HEK293 (cell line): ENCODE measurements at regions not wholly inside any gene's neighbourhood (a gene's known extent, or its start where the extent isn't known, plus 50 kb on each side); places are given as distances from the start of the nearest gene placed in this dataset.

Experiments used
- CTCF ChIA-PET: fragments of 350-600 bp; formaldehyde crosslinking; extraction: SDS; loops from one replicate; lab custom pipeline; 2021; ENCODE audit warnings: antibody characterized with exemption; lab: Yijun Ruan, JAX
- POLR2A ChIA-PET: fragments of 300-600 bp; formaldehyde crosslinking; extraction: SDS; loops from one replicate; lab custom pipeline; 2020; ENCODE audit warnings: antibody characterized with exemption, inconsistent platforms; lab: Yijun Ruan, JAX
- H3K27ac ChIP-seq: fragments of 200-500 bp; sonication (Bioruptor generic); 2 replicates; pipeline ENCODE4 v1.5.1; 2014; ENCODE audit warnings: low read depth, low read length, control low read depth, inconsistent platforms; ENCODE audit errors: extremely low read depth
- H3K36me3 ChIP-seq, 2 experiments: fragments of 200-500 bp in 1 of 2; sonication (Bioruptor generic) in 1 of 2; 1 replicate in 1 of 2; 2 replicates in 1 of 2; pipeline ENCODE4 v1.5.1; 2014 to 2017; ENCODE audit warnings: inconsistent platforms in 2 of 2, low read length in 2 of 2; ENCODE audit not compliant: control insufficient read depth in 2 of 2, insufficient read depth in 1 of 2
- H3K4me1 ChIP-seq: fragments of 200-500 bp; sonication (Bioruptor generic); 2 replicates; pipeline ENCODE4 v1.5.1; 2014; ENCODE audit warnings: mild to moderate bottlenecking, low read length, inconsistent platforms; ENCODE audit not compliant: control insufficient read depth, insufficient read depth
- H3K4me3 ChIP-seq: 2 replicates; pipeline ENCODE4 v1.5.1; 2011; ENCODE audit warnings: low read depth, mild to moderate bottlenecking, control low read depth, low read length, moderate library complexity
- H3K9me3 ChIP-seq: fragments of 200-500 bp; sonication (Bioruptor generic); 2 replicates; pipeline ENCODE4 v1.5.1; 2014; ENCODE audit warnings: low read depth, low read length, inconsistent platforms; ENCODE audit not compliant: control insufficient read depth, insufficient read depth
- GLIS1 ChIP-seq: fragments of 450-650 bp; formaldehyde crosslinking; IDR thresholded peaks from 2 replicates; pipeline ENCODE4 v1.5.1; 2016; ENCODE audit warnings: missing biosample characterization, missing genetic modification characterization
- GLIS2 ChIP-seq: fragments of 450-650 bp; formaldehyde crosslinking; IDR thresholded peaks from 2 replicates; pipeline ENCODE4 v1.5.1; 2016; ENCODE audit warnings: missing biosample characterization, missing genetic modification characterization
- HOXA7 ChIP-seq: sonication (generic); formaldehyde crosslinking; IDR thresholded peaks from 2 replicates; pipeline ENCODE4 v1.8.1; 2022; ENCODE audit warnings: missing genetic modification reagents, borderline replicate concordance
- IKZF3 ChIP-seq: fragments of 450-650 bp; IDR thresholded peaks from 2 replicates; pipeline ENCODE4 v1.5.0; 2018; ENCODE audit warnings: missing biosample characterization, mild to moderate bottlenecking, missing genetic modification characterization, moderate library complexity
- SETDB1 ChIP-seq: IDR thresholded peaks from one replicate; pipeline ENCODE4 v1.6.1; 2017; ENCODE audit warnings: mild to moderate bottlenecking, low read length, moderate library complexity, mixed read lengths; ENCODE audit not compliant: insufficient read length
- TRIM28 ChIP-seq: IDR thresholded peaks from 2 replicates; pipeline ENCODE4 v1.6.1; 2011; ENCODE audit warnings: low read length, control low read depth, borderline replicate concordance
- ZBTB49 ChIP-seq: fragments of 450-650 bp; formaldehyde crosslinking; IDR thresholded peaks from 2 replicates; pipeline ENCODE4 v1.5.1; 2016; ENCODE audit warnings: missing biosample characterization, missing genetic modification characterization, low read depth
- ZNF133 ChIP-seq: fragments of 450-650 bp; formaldehyde crosslinking; IDR thresholded peaks from 2 replicates; pipeline ENCODE4 v1.5.1; 2016; ENCODE audit warnings: missing biosample characterization, missing genetic modification characterization
- ZNF211 ChIP-seq: fragments of 450-650 bp; formaldehyde crosslinking; IDR thresholded peaks from 2 replicates; pipeline ENCODE4 v1.5.1; 2016; ENCODE audit warnings: low read depth, missing biosample characterization, missing genetic modification characterization
- ZNF280C ChIP-seq: fragments of 450-650 bp; formaldehyde crosslinking; IDR thresholded peaks from 2 replicates; pipeline ENCODE4 v1.5.1; 2016; ENCODE audit warnings: missing biosample characterization, missing genetic modification characterization
- ZNF302 ChIP-seq: fragments of 450-650 bp; formaldehyde crosslinking; IDR thresholded peaks from 2 replicates; pipeline ENCODE4 v1.5.1; 2016; ENCODE audit warnings: missing biosample characterization, missing genetic modification characterization, low read depth
- ZNF510 ChIP-seq: fragments of 450-650 bp; formaldehyde crosslinking; IDR thresholded peaks from 2 replicates; pipeline ENCODE4 v1.5.1; 2018; ENCODE audit warnings: mild to moderate bottlenecking, missing genetic modification characterization, missing biosample characterization; ENCODE audit not compliant: insufficient replicate concordance
- ZNF549 ChIP-seq: fragments of 450-650 bp; IDR thresholded peaks from 2 replicates; pipeline ENCODE4 v1.5.1; 2018; ENCODE audit warnings: missing biosample characterization, missing genetic modification characterization, mild to moderate bottlenecking, inconsistent platforms, moderate library complexity
- ZNF621 ChIP-seq: fragments of 450-650 bp; formaldehyde crosslinking; IDR thresholded peaks from 2 replicates; pipeline ENCODE4 v1.5.1; 2017; ENCODE audit warnings: missing biosample characterization, missing genetic modification characterization
- ZNF704 ChIP-seq: fragments of 450-650 bp; formaldehyde crosslinking; IDR thresholded peaks from 2 replicates; pipeline ENCODE4 v1.5.1; 2016; ENCODE audit warnings: missing biosample characterization, missing genetic modification characterization
- ZNF76 ChIP-seq: fragments of 450-650 bp; formaldehyde crosslinking; IDR thresholded peaks from 2 replicates; pipeline ENCODE4; 2016; ENCODE audit warnings: low read depth, missing biosample characterization, missing genetic modification characterization, borderline replicate concordance
- TF ChIP-seq, protein P1 (sequence below): sonication (generic); formaldehyde crosslinking; IDR thresholded peaks from 2 replicates; pipeline ENCODE4 v1.8.1; 2022; ENCODE audit warnings: mild to moderate bottlenecking, moderate library complexity, missing genetic modification reagents
- TF ChIP-seq, protein P2 (sequence below): fragments of 450-650 bp; formaldehyde crosslinking; IDR thresholded peaks from 2 replicates; pipeline ENCODE4 v1.5.1; 2016; ENCODE audit warnings: missing biosample characterization, missing genetic modification characterization
- TF ChIP-seq, protein P3 (sequence below): fragments of 450-650 bp; formaldehyde crosslinking; IDR thresholded peaks from 2 replicates; pipeline ENCODE4 v1.5.1; 2016; ENCODE audit warnings: missing biosample characterization, missing genetic modification characterization

- ChIA-PET POLR2A (no interaction called here), CTCF (no interaction called here)
- TF ChIP-seq, protein P1, sequence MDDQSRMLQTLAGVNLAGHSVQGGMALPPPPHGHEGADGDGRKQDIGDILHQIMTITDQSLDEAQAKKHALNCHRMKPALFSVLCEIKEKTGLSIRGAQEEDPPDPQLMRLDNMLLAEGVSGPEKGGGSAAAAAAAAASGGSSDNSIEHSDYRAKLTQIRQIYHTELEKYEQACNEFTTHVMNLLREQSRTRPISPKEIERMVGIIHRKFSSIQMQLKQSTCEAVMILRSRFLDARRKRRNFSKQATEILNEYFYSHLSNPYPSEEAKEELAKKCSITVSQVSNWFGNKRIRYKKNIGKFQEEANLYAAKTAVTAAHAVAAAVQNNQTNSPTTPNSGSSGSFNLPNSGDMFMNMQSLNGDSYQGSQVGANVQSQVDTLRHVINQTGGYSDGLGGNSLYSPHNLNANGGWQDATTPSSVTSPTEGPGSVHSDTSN (CRISPR knock-in tag), result no peak
- no peak for TF ChIP-seq ZNF211 (tag by site-specific recombination)
- TF ChIP-seq HOXA7 (CRISPR knock-in tag), result no peak
- no peak for TF ChIP-seq ZNF704
- TF ChIP-seq, protein P2, sequence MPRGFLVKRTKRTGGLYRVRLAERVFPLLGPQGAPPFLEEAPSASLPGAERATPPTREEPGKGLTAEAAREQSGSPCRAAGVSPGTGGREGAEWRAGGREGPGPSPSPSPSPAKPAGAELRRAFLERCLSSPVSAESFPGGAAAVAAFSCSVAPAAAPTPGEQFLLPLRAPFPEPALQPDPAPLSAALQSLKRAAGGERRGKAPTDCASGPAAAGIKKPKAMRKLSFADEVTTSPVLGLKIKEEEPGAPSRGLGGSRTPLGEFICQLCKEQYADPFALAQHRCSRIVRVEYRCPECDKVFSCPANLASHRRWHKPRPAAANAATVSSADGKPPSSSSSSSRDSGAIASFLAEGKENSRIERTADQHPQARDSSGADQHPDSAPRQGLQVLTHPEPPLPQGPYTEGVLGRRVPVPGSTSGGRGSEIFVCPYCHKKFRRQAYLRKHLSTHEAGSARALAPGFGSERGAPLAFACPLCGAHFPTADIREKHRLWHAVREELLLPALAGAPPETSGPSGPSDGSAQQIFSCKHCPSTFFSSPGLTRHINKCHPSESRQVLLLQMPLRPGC, result no peak
- no peak for TF ChIP-seq ZNF549 (tag by site-specific recombination)
- TF ChIP-seq ZNF133 (tag by site-specific recombination), result no peak
- TF ChIP-seq ZNF302 (tag by site-specific recombination), result no peak
- TF ChIP-seq ZNF510 (tag by site-specific recombination), result no peak
- no peak for TF ChIP-seq ZNF621
- TF ChIP-seq SETDB1, result no peak
- no peak for TF ChIP-seq ZNF76
- TF ChIP-seq, protein P3, sequence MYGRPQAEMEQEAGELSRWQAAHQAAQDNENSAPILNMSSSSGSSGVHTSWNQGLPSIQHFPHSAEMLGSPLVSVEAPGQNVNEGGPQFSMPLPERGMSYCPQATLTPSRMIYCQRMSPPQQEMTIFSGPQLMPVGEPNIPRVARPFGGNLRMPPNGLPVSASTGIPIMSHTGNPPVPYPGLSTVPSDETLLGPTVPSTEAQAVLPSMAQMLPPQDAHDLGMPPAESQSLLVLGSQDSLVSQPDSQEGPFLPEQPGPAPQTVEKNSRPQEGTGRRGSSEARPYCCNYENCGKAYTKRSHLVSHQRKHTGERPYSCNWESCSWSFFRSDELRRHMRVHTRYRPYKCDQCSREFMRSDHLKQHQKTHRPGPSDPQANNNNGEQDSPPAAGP (tag by site-specific recombination), result no peak
- TF ChIP-seq TRIM28, result no peak
- no peak for TF ChIP-seq GLIS1
- TF ChIP-seq ZBTB49 (tag by site-specific recombination), result no peak
- no peak for TF ChIP-seq IKZF3 (tag by site-specific recombination)
- no peak for TF ChIP-seq GLIS2 (tag by site-specific recombination)
- TF ChIP-seq ZNF280C (tag by site-specific recombination), result no peak
- Histone ChIP-seq H3K4me3 (no peak overlapping the region), H3K27ac (no peak overlapping the region), H3K9me3 (no peaks in the 10 kb centered on the region), H3K36me3 (no peaks in the 10 kb centered on the region), H3K4me1 (no peaks in the 10 kb centered on the region)
These were observed 107.3 kb upstream of the PABPC4L start for GRCh38 chr4:134308910-134309309.
